ENCODE measurements at regions not wholly inside any gene's neighbourhood (a gene's known extent, or its start where the extent isn't known, plus 50 kb on each side); places are given as distances from the start of the nearest gene placed in this dataset.

GRCh38 chr17:22265807-22266206, 573.5 kb downstream of the KCNJ18 start:
- no peaks in the 10 kb centered on the region for H3F3A ChIP-seq (ENCODE audit: insufficient read depth, low read length, poor library complexity, severe bottlenecking)
- H3K9ac ChIP-seq (ENCODE audit: low read length): no peak overlapping the region
- H3K27ac ChIP-seq (ENCODE audit: low read length): no peak overlapping the region
- no peaks in the 10 kb centered on the region for H4K20me1 ChIP-seq (ENCODE audit: insufficient read depth)
- no peaks in the 10 kb centered on the region for H3K27me3 ChIP-seq (ENCODE audit: insufficient read depth, low read depth, low read length)
- H3K79me2 ChIP-seq (replicated peaks; ENCODE audit: insufficient read depth, low read length): no peaks in the 10 kb centered on the region
- H3K4me3 ChIP-seq (ENCODE audit: low read length): no peak overlapping the region
- no peaks in the 10 kb centered on the region for H3K36me3 ChIP-seq (ENCODE audit: insufficient read depth, low read length)
- no peak for TF ChIP-seq REST (IDR thresholded peaks at IDR 0.05; ENCODE audit: borderline replicate concordance)
- no peak for TF ChIP-seq RAD21 (conservative IDR thresholded peaks at IDR 0.05)
- TF ChIP-seq EZH2 (IDR thresholded peaks at IDR 0.05; ENCODE audit: borderline replicate concordance, insufficient read depth, low read length, poor library complexity, severe bottlenecking): no peak
- no peak for TF ChIP-seq POLR2AphosphoS5 (IDR thresholded peaks at IDR 0.05)
- TF ChIP-seq EP300 (conservative IDR thresholded peaks at IDR 0.05; ENCODE audit: poor library complexity, severe bottlenecking): no peak
- no peak for TF ChIP-seq SMC3 (conservative IDR thresholded peaks at IDR 0.05; ENCODE audit: poor library complexity)
- no peak for TF ChIP-seq MXI1 (conservative IDR thresholded peaks at IDR 0.05; ENCODE audit: poor library complexity, severe bottlenecking)
- no peak for TF ChIP-seq TAF1 (IDR thresholded peaks at IDR 0.05; ENCODE audit: low read depth)
- no peak for TF ChIP-seq CTCF (IDR thresholded peaks at IDR 0.05; ENCODE audit: poor library complexity, severe bottlenecking)
- H3K9me2 ChIP-seq (ENCODE audit: insufficient read depth, low read length): no peaks in the 10 kb centered on the region
- H3K4me2 ChIP-seq (ENCODE audit: low read length): no peak overlapping the region
- H2AFZ ChIP-seq (ENCODE audit: low read depth, low read length): no peak overlapping the region
- H3K9me3 ChIP-seq (ENCODE audit: low read length): peaks cover 10% of the 10 kb centered on the region

- no peaks in the 10 kb centered on the region for H4K20me1 ChIP-seq (ENCODE audit: insufficient read depth)
- H3K79me2 ChIP-seq (replicated peaks; ENCODE audit: insufficient read depth, low read length): no peaks in the 10 kb centered on the region
- H3K9me2 ChIP-seq (ENCODE audit: insufficient read depth, low read length): no peaks in the 10 kb centered on the region
- peaks cover 10% of the 10 kb centered on the region for H3K9me3 ChIP-seq (ENCODE audit: low read length)
- no peaks in the 10 kb centered on the region for H3K36me3 ChIP-seq (ENCODE audit: insufficient read depth, low read length)
- no peak overlapping the region for H3K4me3 ChIP-seq (ENCODE audit: low read length)
- H3K4me2 ChIP-seq (ENCODE audit: low read length): no peak overlapping the region
- H2AFZ ChIP-seq (ENCODE audit: low read depth, low read length): no peak overlapping the region
- no peak for TF ChIP-seq EP300 (conservative IDR thresholded peaks at IDR 0.05; ENCODE audit: poor library complexity, severe bottlenecking)
- TF ChIP-seq MXI1 (conservative IDR thresholded peaks at IDR 0.05; ENCODE audit: poor library complexity, severe bottlenecking): no peak
- no peak for TF ChIP-seq CTCF (IDR thresholded peaks at IDR 0.05; ENCODE audit: poor library complexity, severe bottlenecking)
- TF ChIP-seq SMC3 (conservative IDR thresholded peaks at IDR 0.05; ENCODE audit: poor library complexity): no peak
- no peak for TF ChIP-seq REST (IDR thresholded peaks at IDR 0.05; ENCODE audit: borderline replicate concordance)
- TF ChIP-seq TAF1 (IDR thresholded peaks at IDR 0.05; ENCODE audit: low read depth): no peak
- no peak for TF ChIP-seq EZH2 (IDR thresholded peaks at IDR 0.05; ENCODE audit: borderline replicate concordance, insufficient read depth, low read length, poor library complexity, severe bottlenecking)
- H3F3A ChIP-seq (ENCODE audit: insufficient read depth, low read length, poor library complexity, severe bottlenecking): no peaks in the 10 kb centered on the region
- no peak overlapping the region for H3K27ac ChIP-seq (ENCODE audit: low read length)
- H3K9ac ChIP-seq (ENCODE audit: low read length): no peak overlapping the region
- H3K27me3 ChIP-seq (ENCODE audit: insufficient read depth, low read depth, low read length): no peaks in the 10 kb centered on the region
Observed at GRCh38 chr17:22266231-22266630, 573.9 kb downstream of the KCNJ18 start.
